Stomach (tissue), 8 donors: ENCODE measurements at regions not wholly inside any gene's neighbourhood (a gene's known extent, or its start where the extent isn't known, plus 50 kb on each side); places are given as distances from the start of the nearest gene placed in this dataset.

Experiments
- DNase-seq, 2 donors: peaks; one replicate each; pipeline versions ENCODE4 v3.0.0 to v3.0.0-alpha.2; 2013 to 2019
- H3K27ac ChIP-seq, 5 donors: fragments of 200-600 bp in 4 of 5; sonication (generic) in 4 of 5; one replicate each; pipeline ENCODE4 v1.5.1; 2013 to 2019; ENCODE audit warnings: mild to moderate bottlenecking in 1 of 5, moderate library complexity in 1 of 5
- H3K27me3 ChIP-seq, 3 donors: fragments of 200-600 bp; sonication (generic); one replicate each; pipeline ENCODE4 v1.5.1; 2017 to 2019; ENCODE audit warnings: mixed run types in 1 of 3
- H3K36me3 ChIP-seq, 4 donors: fragments of 200-600 bp; sonication (generic); 1 replicate in 3 of 4; 2 replicates in 1 of 4; pipeline ENCODE4 v1.5.1; 2016 to 2019
- H3K4me1 ChIP-seq, 4 donors: fragments of 200-600 bp; sonication (generic); one replicate each; pipeline ENCODE4 v1.5.1; 2016 to 2019
- H3K4me3 ChIP-seq, 4 donors: fragments of 200-600 bp; sonication (generic) in 3 of 4; one replicate each; pipeline ENCODE4 v1.5.1; 2016 to 2019; ENCODE audit warnings: mild to moderate bottlenecking in 1 of 4
- H3K9me3 ChIP-seq, 4 donors: fragments of 200-600 bp; sonication (generic); one replicate each; pipeline ENCODE4 v1.5.1; 2016 to 2019
- EP300 ChIP-seq: sonication (generic); formaldehyde crosslinking; IDR thresholded peaks from one replicate; pipeline ENCODE4 v1.6.1; 2017; ENCODE audit warnings: antibody characterized with exemption
- POLR2A ChIP-seq, 4 donors: fragments of 450-650 bp; IDR thresholded peaks; one replicate each; pipeline ENCODE4 v1.6.1; 2016; ENCODE audit warnings: antibody characterized with exemption in 4 of 4, control low read depth in 2 of 4, mild to moderate bottlenecking in 1 of 4, moderate library complexity in 1 of 4
- POLR2AphosphoS5 ChIP-seq, 3 donors: sonication (generic); formaldehyde crosslinking; IDR thresholded peaks; one replicate each; pipeline ENCODE4 v1.6.1; 2016; ENCODE audit warnings: antibody characterized with exemption in 3 of 3
- WGBS, 5 donors: extraction: QIAGEN DNeasy Blood & Tissue Kit in 3 of 5; methylation state at CpG; one replicate each; pipeline versions ENCODE4 v1.1.5 to v1.1.7; 2013 to 2018; 5-methylcytosine and 5-hydroxymethylcytosine counted together
- intact Hi-C: fragments of 100-400 bp; cut with DNase I; formaldehyde crosslinking; loops from one replicate; pipeline ENCODE4 v1.15.1; 2023; ENCODE audit warnings: low total_unique reads
- TF ChIP-seq, protein P1 (sequence below), 7 experiments: fragments of 450-650 bp in 4 of 7; fragments of 200-600 bp in 3 of 7; sonication (generic) in 3 of 7; IDR thresholded peaks; one replicate each; pipeline ENCODE4 v1.5.1; 2016 to 2019; ENCODE audit warnings: antibody characterized with exemption in 7 of 7, control low read depth in 2 of 7, mild to moderate bottlenecking in 1 of 7
- donor health status: healthy with polysubstance abuse.
- donor health status: Bipolar disorder and iron deficiency.
- donor health status: healthy.

DNA sequence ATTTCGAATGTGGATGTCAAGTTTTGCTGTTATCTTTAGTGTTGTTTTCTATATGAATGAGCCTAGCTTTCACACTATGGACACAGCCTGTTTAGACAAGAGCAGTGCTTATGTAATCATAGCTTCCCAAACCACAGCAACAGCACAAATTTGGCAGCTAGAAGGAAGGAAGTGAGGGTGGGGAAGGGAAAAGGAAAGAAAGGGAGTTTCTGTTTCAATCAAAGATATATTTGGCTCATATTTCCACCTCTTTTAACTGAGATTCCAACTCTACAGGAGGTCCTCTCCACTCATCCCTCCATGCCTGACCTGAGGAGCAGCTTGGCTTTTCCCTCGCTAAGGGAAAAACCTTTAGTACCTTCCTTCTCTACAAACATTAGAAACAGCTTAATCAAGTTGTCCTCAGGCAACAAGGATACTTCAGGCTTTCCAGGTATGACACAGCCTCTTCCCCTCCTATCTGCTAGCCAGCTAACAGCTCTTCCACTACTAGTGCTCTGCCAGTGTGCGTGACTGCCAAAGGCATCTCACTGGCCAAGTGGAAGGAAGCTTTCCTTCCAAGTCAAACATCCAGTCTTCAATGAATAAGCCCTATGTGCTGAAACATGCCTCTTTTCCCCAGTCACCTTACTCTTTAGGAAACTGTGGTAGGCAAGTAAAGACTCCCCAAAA lies 268.6 kb upstream of the PTGER4 start:
- Histone ChIP-seq H3K36me3 (no peaks in the 10 kb centered on the region), H3K27me3 (no peaks in the 10 kb centered on the region), H3K9me3 (no peaks in the 10 kb centered on the region), H3K4me3 (no peak overlapping the region), H3K4me1 (peaks cover 0 to 19% (median 5%) of the 10 kb centered on the region in 4 donors), H3K27ac (peak overlapping the region in 4 of 5 donors; percentile 41 to 71 (median 60))
- intact Hi-C loops, result no loop called here
- DNase-seq, result peak in 1 of 2 donors; percentile 71
- TF ChIP-seq, protein P1, sequence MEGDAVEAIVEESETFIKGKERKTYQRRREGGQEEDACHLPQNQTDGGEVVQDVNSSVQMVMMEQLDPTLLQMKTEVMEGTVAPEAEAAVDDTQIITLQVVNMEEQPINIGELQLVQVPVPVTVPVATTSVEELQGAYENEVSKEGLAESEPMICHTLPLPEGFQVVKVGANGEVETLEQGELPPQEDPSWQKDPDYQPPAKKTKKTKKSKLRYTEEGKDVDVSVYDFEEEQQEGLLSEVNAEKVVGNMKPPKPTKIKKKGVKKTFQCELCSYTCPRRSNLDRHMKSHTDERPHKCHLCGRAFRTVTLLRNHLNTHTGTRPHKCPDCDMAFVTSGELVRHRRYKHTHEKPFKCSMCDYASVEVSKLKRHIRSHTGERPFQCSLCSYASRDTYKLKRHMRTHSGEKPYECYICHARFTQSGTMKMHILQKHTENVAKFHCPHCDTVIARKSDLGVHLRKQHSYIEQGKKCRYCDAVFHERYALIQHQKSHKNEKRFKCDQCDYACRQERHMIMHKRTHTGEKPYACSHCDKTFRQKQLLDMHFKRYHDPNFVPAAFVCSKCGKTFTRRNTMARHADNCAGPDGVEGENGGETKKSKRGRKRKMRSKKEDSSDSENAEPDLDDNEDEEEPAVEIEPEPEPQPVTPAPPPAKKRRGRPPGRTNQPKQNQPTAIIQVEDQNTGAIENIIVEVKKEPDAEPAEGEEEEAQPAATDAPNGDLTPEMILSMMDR (IDR thresholded peaks at IDR 0.05), result no peak
- 41 to 68% (median 59%) methylated on average over 3 of the region's 3 CpGs for WGBS, 5 donors

DNA sequence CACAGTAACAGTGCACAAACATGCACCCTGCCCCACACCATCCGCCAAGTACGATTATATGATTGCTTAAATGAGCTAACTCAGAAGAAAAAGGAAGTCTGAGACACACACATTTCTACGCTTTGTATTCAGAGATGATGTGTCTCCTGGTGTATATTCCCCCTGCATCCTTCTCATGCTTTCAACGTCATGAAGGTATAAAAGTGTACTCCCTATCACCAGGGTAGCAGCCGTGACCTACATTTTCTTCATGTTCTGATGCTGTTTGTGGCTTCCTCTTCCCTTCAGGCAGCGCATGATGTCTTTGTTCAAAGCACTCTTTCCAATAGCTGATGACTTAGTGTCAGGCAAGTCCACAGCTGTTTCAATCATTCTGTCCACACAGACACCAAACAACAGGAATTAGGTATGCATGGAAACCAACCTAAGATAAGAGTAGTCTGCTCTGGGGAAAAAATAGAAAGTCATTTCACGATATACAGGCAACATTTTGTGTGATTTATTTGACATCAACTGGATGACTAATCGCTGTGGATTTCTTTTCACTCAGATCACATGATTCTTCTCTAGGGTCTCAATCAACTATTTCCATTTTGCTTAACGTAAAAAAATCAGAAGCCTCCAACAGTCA lies 269.4 kb upstream of the PTGER4 start:
- 45 to 67% (median 54%) methylated on average over 9 of the region's 9 CpGs for WGBS, 5 donors
- no peaks in the 10 kb centered on the region for H3K9me3 ChIP-seq
- no peaks in the 10 kb centered on the region for H3K36me3 ChIP-seq
- DNase-seq, result peak in 1 of 2 donors; percentile 81
- TF ChIP-seq POLR2AphosphoS5 (IDR thresholded peaks at IDR 0.05) (peak in 2 of 3 donors; percentile 15 to 27), EP300 (no peak)
- peak overlapping the region in 4 of 5 donors; percentile 41 to 71 (median 60) for H3K27ac ChIP-seq
- no peak overlapping the region for H3K4me3 ChIP-seq
- H3K4me1 ChIP-seq, result peaks cover 0 to 26% (median 5%) of the 10 kb centered on the region in 4 donors
- intact Hi-C loops, result no loop called here
- no peaks in the 10 kb centered on the region for H3K27me3 ChIP-seq

DNA sequence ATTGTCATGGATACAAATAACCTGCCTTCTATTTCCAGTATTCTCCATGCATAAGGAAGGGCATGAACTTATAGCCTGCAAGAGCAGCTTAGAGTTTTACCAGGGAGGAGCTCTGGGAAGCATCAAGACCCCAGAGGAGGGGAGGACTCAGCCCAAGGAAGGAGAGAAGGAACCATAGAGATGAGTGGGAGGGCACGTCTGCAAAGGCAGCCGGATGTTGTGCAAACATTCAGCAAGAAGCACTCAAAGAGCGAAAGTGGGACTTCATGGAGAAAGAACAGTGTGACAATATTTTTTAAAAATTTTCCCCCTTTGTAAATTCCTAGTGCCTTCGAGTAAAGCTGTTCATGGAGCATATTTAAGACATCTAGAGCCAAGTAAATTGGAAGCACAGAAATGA lies 270.1 kb upstream of the PTGER4 start:
- no peak overlapping the region for H3K4me3 ChIP-seq
- H3K36me3 ChIP-seq, result no peaks in the 10 kb centered on the region
- H3K4me1 ChIP-seq, result peaks cover 0 to 31% (median 5%) of the 10 kb centered on the region in 4 donors
- intact Hi-C loops, result no loop called here
- H3K27ac ChIP-seq, result peak overlapping the region in 4 of 5 donors; percentile 31 to 71 (median 60)
- TF ChIP-seq POLR2AphosphoS5 (IDR thresholded peaks at IDR 0.05) (no peak), POLR2A (IDR thresholded peaks at IDR 0.05) (no peak), EP300 (no peak)
- TF ChIP-seq, protein P1 (IDR thresholded peaks at IDR 0.05), result no peak
- DNase-seq, result peak in 1 of 2 donors; percentile 49
- WGBS, 5 donors, result 64 to 80% (median 66%) methylated on average over 4 of the region's 4 CpGs
- H3K9me3 ChIP-seq, result no peaks in the 10 kb centered on the region
- H3K27me3 ChIP-seq, result no peaks in the 10 kb centered on the region

DNA sequence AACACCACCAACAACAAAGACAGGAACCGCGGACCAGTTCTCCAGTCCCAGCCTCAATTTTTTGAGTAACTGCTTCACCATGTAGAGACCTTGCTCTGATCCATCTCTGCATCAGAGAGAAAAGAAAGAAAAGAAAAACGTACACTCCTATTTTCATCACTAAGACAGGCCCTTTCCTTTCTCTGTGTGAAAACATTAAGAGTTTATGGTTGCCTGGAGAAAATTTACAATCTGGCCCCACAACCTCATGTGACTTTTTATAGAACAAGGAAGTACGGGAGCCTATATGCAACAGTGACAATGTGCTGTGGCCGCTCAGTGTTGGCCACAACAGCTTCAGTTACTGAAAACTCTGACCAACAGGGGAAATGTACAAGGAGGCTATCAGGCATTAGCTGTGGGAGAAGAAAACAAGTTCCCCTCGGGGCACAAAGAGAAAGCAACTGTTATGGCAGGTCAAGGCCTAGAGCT lies 272.9 kb upstream of the PTGER4 start:
- TF ChIP-seq EP300, result no peak
- no peak for TF ChIP-seq POLR2A (IDR thresholded peaks at IDR 0.05)
- TF ChIP-seq, protein P1 (IDR thresholded peaks at IDR 0.05), result no peak
- TF ChIP-seq POLR2AphosphoS5 (IDR thresholded peaks at IDR 0.05), result no peak
- Histone ChIP-seq H3K36me3 (no peaks in the 10 kb centered on the region), H3K27me3 (no peaks in the 10 kb centered on the region), H3K27ac (peak overlapping the region; percentile 24 to 76 (median 30)), H3K4me1 (peaks cover 0 to 31% (median 5%) of the 10 kb centered on the region in 4 donors), H3K4me3 (no peak overlapping the region), H3K9me3 (no peaks in the 10 kb centered on the region)
- peak in 1 of 2 donors; percentile 36 for DNase-seq
- intact Hi-C loops, result no loop called here
- WGBS, 5 donors, result 59 to 75% (median 66%) methylated on average over 6 of the region's 6 CpGs
